H7 (cell line): ENCODE measurements at regions not wholly inside any gene's neighbourhood (a gene's known extent, or its start where the extent isn't known, plus 50 kb on each side); places are given as distances from the start of the nearest gene placed in this dataset.

Experiments used
- DNase-seq: peaks from one replicate; pipeline ENCODE4 v3.0.0; 2012
- H3K27me3 ChIP-seq: 2 replicates; pipeline ENCODE4 v1.6.0; 2011; ENCODE audit warnings: mild to moderate bottlenecking, low read length; ENCODE audit not compliant: control insufficient read depth, insufficient read depth
- H3K36me3 ChIP-seq: replicated peaks from 2 replicates; pipeline ENCODE4 v1.5.1; 2011; ENCODE audit warnings: low read length; ENCODE audit not compliant: control insufficient read depth, insufficient read depth
- H3K4me3 ChIP-seq: 2 replicates; pipeline ENCODE4 v1.5.1; 2011; ENCODE audit warnings: low read depth, mild to moderate bottlenecking, control low read depth, low read length, moderate library complexity; ENCODE audit not compliant: insufficient read depth

DNA sequence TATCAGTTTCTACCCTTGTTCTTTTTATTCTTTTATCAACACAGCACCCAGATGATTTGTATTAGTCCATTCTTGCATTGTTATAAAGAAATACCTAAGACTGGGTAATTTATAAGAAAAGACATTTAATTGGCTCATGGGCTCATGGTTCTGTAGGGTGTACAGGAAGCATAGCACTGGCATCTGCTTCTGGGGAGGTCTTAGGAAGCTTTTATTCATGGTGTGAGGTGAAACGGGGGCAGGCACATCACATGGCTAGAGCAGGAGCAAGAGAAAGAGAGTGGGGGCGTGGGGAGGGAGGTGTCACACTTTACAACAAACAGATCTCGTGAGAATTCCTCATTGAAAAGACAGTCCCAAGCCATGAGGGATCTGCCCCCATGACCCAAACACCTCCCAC lies 285.3 kb downstream of the SMARCA1 start:
- H3K4me3 ChIP-seq: no peak overlapping the region
- no peaks in the 10 kb centered on the region for H3K27me3 ChIP-seq
- H3K36me3 ChIP-seq: no peaks in the 10 kb centered on the region
- DNase-seq: no peak

DNA sequence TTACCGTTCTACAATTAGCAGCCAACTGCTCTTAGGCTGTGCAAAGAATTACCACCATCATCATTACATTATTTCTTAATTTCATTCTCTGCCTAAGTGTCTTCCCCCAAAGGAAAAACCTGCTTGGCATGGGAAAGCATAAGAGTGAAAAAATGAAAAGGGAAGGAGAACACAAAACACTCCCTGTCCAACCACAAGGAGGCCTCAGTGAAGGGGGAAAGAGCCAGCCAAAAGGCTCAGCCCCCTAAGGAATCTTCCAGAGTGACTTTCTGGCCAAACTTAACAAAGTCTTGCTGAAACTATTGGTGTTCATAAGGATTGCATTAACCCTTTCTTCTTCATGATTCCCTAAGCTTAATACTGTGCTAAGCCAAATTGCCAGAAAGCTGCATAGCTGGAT lies 287.4 kb downstream of the SMARCA1 start:
- H3K4me3 ChIP-seq: no peak overlapping the region
- H3K36me3 ChIP-seq: no peaks in the 10 kb centered on the region
- no peaks in the 10 kb centered on the region for H3K27me3 ChIP-seq
- peak; percentile 18 for DNase-seq

DNA sequence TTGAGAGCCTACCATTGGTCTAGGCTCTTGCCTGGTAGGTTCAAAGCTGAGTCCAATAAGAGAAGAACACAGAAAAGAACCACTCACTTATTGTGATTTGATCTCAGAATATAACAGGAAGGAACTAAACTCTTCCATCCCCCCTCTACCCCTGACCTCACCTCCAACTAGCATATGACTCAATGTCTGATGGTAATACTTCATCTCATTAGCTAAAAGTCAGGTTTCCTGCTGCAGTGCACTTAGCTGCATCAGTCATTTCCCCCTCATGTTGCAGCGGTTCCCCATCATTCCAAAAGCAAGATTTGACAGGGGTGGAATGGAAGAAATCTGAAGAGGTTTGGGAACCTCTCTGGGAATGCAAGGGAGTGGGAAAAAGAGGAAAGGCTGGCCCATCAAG lies 289.5 kb downstream of the SMARCA1 start:
- no peak overlapping the region for H3K4me3 ChIP-seq
- H3K36me3 ChIP-seq: no peaks in the 10 kb centered on the region

DNA sequence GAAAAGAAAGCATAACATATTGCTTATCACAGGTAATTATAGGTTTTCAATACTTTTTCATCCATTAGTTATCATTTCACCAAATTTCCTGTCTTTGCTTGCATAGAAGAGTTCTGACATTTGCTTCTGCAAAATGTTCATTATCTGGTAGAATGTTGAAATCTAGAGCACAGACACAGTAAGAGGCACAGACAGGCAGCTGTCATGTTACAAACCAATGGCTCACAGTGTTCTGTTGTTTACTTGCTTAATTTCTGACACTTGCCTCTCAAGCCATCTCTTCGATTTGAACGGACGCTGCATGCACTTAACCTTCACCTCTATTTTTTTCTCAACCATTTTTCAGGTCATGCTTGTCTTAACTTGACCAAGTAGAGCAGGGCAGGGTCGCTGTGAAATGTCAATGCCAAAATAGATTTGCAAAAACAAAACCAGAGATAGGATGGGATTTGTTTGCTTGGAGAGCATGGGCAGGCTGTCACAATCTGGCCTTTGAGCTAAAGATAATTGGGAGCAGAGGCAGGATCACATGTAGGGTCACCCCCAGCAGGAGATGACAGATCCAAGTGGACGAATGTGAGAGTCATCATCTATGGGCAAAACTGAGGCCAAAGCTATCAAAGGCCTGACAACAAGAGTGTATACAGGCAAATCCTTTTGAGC lies 292.3 kb downstream of the SMARCA1 start:
- DNase-seq: no peak
- H3K27me3 ChIP-seq: no peaks in the 10 kb centered on the region
- H3K4me3 ChIP-seq: no peak overlapping the region
- no peaks in the 10 kb centered on the region for H3K36me3 ChIP-seq

More for the DNA sequence above, 289.5 kb downstream of the SMARCA1 start:
- DNase-seq: no peak
- no peaks in the 10 kb centered on the region for H3K27me3 ChIP-seq

DNA sequence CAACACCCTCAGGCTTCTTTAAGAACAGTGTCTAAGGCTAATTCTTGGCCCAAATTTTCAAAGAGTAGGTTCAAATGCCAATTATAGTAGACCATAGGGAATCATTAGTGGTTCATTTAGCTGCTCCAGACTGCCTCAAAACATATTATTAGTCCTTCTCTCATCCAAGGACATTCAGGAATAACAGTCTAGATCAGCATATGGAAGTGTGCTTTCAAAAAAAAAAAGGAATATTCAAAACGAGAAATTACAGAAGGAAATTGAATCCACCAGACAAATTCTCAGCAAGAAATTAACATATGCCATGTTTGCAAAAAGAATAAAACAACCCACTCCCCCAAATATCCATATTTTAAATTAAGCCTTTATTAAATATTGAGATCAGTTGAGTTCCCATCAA lies 293.1 kb downstream of the SMARCA1 start:
- H3K36me3 ChIP-seq: no peaks in the 10 kb centered on the region
- no peak overlapping the region for H3K4me3 ChIP-seq
- no peak for DNase-seq
- no peaks in the 10 kb centered on the region for H3K27me3 ChIP-seq

DNA sequence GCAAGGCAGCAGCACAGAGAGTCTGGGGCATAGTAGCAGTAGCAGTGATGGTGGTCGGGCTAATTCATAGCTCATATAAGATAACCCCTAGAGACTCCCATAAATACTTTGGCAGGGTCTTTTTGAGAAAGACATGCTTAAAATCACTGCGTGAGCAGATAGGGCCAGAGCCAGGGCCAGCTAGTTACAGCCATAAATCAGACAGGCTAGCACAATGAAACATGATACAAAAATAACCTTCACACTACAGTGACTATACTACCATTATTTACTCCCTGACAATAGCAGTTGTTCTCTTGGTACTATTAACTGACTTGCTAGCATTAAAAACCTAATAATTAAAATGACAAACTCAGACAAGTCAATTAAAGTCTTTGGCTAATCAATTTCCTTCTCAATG lies 295.9 kb downstream of the SMARCA1 start:
- Histone ChIP-seq H3K36me3 (no peaks in the 10 kb centered on the region), H3K4me3 (no peak overlapping the region), H3K27me3 (no peaks in the 10 kb centered on the region)
- DNase-seq: no peak

DNA sequence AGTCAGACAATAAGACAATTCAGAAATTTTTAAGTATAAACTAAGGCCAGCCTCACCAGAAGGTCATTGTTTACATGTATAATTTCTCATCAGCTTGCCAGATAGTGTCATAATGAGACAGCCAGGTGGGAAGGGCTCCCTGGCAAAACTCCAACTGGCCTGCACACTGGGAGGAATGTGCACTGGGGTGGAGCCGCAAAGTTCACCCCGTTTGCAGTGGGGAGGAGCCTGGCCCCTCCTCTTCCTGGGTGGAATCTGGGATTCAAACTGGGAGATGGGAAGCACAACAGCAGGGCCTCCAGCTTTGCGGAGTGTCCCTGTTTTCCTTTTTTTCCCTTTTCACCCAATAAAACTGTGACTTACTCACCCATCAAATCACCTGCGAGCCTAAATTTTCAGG lies 329.9 kb downstream of the SMARCA1 start:
- H3K4me3 ChIP-seq: no peak overlapping the region
- no peak for DNase-seq
- no peaks in the 10 kb centered on the region for H3K36me3 ChIP-seq
- no peaks in the 10 kb centered on the region for H3K27me3 ChIP-seq

DNA sequence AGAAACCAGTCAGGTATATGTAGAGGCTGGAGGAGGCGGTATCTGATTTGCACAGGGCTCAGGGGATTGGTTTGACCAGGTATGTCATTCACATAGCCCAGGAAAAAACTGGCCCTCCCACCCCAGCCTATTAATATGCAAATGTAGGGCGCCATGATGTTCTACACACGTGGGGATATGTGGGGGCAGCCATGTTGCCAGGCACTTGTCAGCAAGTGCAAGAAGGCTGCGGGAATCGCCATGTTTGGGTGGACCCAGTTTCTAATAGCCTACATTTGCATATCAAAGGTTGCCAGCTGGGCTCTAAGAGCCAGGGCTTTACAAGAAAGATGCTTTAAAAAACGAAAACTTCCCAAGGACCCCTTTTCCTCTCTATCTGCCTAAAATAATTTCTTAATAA lies 335.1 kb downstream of the SMARCA1 start:
- peak; percentile 12 for DNase-seq
- H3K36me3 ChIP-seq: no peaks in the 10 kb centered on the region
- no peaks in the 10 kb centered on the region for H3K27me3 ChIP-seq
- no peak overlapping the region for H3K4me3 ChIP-seq

DNA sequence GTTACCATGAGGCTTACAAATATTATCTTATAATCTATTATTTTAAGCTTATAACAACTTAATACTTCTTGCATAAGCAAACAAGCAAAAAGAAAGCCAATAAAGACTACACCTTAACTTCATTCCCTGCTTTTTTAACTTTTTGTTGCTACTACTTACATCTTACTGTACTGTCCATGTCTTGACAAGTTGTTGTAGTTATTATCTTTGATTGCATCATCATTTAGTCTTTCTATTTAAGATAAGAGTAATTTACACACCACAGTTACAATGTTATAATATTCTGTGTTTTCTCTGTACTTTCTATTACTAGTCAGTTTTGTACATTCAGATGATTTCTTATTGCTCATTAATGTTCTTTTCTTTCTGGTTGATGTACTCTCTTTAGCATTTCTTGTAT lies 346.6 kb downstream of the SMARCA1 start:
- Histone ChIP-seq H3K4me3 (no peak overlapping the region), H3K27me3 (no peaks in the 10 kb centered on the region), H3K36me3 (no peaks in the 10 kb centered on the region)
- DNase-seq: no peak

DNA sequence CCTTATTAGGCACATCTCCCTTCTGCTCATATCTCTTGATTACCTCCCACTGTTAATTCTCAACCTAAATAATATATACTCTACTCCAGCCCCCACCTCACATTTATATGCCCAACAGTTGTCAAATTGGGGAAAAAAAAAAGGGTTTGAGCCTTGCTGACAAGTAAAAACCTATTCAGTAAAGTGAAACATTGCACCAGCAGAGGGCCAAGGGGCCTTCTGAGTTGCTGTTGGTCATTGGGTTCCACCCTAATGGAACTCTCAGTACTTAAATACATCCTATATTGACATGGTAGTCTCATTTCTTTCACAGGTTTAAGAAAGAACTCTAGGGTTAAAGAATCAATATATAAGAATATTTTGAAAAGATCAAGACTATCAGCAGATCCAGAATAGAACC lies 362.2 kb downstream of the SMARCA1 start:
- Histone ChIP-seq H3K27me3 (no peaks in the 10 kb centered on the region), H3K36me3 (no peaks in the 10 kb centered on the region), H3K4me3 (no peak overlapping the region)
- DNase-seq: peak; percentile 13

DNA sequence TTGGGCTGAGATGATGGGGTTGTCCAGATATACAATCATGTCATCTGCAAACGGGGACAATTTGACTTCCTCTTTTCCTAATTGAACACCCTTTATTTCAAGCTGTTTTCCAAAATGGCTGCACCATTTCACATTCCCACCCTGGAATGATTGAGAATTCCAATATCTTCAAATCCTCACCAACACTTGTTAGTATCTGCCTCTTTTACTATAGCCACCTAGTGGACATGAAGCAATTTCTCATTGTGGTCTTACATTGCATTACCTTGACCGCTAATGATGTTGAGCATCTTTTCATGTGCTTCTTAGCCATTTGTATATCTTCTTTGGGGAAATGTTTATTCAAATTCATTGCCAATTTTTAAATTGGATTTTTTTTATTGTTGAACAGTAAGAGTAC lies 364.8 kb downstream of the SMARCA1 start:
- Histone ChIP-seq H3K27me3 (no peaks in the 10 kb centered on the region), H3K4me3 (no peak overlapping the region), H3K36me3 (no peaks in the 10 kb centered on the region)
- DNase-seq: no peak

DNA sequence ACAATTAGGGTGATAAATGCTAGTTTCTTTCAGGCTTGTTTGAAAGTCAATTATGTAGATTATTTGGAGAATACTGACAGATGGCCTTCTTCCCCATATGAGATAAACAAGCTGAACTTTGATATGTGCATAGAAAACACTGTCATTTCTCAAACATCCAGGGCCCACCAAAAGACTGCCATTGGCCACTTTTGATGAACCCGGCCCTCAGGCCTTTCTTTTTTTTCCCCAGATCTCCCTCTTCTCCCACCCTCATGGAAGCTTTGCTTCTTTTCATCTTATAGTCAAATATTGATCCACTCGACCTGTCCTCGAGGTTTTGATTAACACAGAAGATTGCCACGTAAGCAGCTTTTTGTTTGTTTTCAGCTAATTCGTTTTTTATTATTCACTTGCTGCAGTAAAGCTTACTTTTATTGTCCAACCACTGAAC lies 377.4 kb downstream of the SMARCA1 start:
- no peak overlapping the region for H3K4me3 ChIP-seq
- no peaks in the 10 kb centered on the region for H3K27me3 ChIP-seq
- no peak for DNase-seq
- no peaks in the 10 kb centered on the region for H3K36me3 ChIP-seq

DNA sequence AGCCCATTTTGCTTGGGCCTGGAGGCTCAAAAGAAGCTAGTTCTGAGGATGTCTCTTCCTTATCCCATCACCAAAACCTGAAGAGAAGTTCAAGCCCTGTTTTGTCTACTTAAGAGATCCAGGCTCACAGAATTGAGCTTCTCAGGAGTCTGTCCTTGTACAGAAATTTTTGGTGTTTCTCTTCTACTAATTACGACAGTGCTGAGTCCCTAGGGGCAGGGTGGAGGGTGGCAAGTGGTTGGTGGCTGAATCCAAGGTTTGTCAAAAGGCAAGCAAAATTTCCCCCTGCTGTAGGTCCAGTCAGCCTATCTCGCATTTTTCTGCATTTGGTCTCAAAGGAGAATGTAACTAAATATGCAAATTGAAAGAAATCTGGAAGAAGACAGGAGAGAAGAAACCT lies 377.9 kb downstream of the SMARCA1 start:
- Histone ChIP-seq H3K4me3 (no peak overlapping the region), H3K36me3 (no peaks in the 10 kb centered on the region), H3K27me3 (no peaks in the 10 kb centered on the region)
- peak; percentile 2 for DNase-seq

DNA sequence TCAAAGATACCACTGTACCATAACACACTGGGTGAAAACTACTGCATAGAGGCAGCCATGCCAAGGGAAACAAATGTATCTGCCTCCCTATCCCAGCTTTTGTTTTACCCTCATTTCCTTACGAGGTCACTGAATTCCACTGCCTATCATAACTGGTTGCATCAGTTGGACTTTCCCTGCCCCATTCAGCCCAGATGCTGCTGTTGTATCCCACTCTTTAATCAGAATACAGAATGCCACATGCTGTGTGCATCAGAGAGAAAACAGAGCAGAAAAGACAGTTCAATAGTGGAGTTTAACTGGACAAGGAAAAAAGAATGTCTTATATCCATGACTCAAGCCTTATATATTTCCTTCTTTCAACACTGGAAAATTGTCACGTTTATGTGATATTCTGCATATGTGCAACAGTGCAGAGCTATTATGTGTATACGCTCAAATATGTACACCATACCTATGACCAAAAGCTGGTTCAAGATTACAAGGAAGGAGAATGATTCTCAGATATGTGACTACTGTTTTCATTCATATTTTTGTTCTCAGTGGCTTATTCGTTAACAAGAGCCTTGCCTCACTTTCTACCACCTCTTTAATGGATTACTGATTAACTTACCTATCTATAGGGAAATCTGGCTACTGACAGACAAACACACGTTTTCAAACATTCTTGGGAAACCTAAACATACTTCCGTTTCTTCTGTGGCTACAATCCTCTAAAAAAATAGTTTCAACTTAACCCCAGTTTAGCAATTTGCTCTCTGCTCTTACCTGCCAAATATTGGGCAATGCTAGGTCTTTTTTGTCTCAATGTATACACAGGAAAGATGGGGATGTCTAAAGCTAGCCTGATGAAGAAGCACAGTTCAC lies 378.9 kb downstream of the SMARCA1 start:
- DNase-seq: no peak
- H3K4me3 ChIP-seq: no peak overlapping the region

DNA sequence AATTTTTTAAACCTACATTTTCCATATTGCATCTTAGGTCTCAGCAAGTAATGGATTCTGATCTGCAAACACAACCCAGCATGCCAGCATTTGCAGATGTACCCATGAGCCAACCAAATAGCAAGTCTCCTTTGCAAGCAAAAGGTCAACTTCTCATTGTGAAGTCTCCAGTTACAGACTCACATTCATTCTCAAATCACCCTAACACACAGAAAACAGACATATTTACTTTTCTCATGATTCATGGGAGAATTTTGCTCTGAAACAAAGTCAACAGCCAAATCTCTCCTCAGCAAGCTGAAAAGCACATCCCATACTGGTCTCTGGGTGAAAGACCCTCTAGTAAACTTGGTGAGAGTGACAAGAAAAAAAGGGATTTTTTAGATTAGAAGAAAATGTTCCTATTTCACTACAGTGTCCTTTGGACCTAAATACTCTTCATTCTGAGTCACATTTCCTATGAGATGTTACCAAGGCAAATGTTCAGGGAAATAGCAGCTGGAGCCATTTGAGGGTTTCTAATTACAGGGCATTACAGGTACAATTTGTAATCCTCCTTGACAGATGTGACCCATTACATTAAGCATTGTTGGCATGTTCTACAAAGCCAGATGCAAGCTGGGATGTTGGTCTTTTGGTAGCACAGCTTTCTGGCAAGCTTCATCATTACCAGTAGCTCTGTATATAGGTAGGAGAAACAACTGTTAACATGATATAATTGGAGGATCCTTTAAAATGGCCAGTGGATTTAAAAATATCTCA lies 383.3 kb downstream of the SMARCA1 start:
- Histone ChIP-seq H3K4me3 (no peak overlapping the region), H3K27me3 (no peaks in the 10 kb centered on the region), H3K36me3 (no peaks in the 10 kb centered on the region)
- DNase-seq: no peak

More for the DNA sequence above, 378.9 kb downstream of the SMARCA1 start:
- no peaks in the 10 kb centered on the region for H3K36me3 ChIP-seq
- no peaks in the 10 kb centered on the region for H3K27me3 ChIP-seq
